GM12891 (cell line): ENCODE measurements at regions not wholly inside any gene's neighbourhood (a gene's known extent, or its start where the extent isn't known, plus 50 kb on each side); places are given as distances from the start of the nearest gene placed in this dataset.

ENCODE experiments used
- POLR2A ChIP-seq: IDR thresholded peaks from 2 replicates; pipeline ENCODE4 v1.6.1; 2011; ENCODE audit warnings: low read depth, low read length, control low read depth
- POLR2AphosphoS5 ChIP-seq: IDR thresholded peaks from 2 replicates; pipeline ENCODE4 v1.6.1; 2011; ENCODE audit warnings: low read depth, low read length, control low read depth

DNA sequence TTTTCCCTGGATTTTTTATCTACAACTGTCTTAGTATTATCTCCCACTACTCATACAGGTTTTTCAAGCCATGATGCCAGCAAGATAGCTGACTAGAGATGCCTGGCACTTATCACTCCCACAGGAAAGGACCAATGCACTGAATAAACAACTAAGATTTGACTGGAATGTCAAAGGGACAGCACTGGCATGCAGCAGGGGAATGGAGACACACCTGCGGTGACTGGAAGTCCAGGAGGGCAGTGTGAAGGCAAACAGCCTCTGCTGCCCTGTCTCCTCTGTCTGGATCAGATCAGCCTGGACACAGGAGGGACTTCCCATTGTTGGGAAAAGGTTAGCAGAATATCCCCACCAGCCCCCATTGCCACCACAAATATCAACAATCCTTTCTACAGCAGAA, 85.1 kb downstream of the TMEM237 start:
- no peak for TF ChIP-seq POLR2AphosphoS5
- no peak for TF ChIP-seq POLR2A
